ENCODE measurements at regions not wholly inside any gene's neighbourhood (a gene's known extent, or its start where the extent isn't known, plus 50 kb on each side); places are given as distances from the start of the nearest gene placed in this dataset.

GRCh38 chr6:4611429-4612129, 164.6 kb upstream of the CDYL start:
- TF ChIP-seq CTCF (IDR thresholded peaks at IDR 0.05; ENCODE audit: insufficient read depth, low read length, severe bottlenecking) = no peak

GRCh38 chr6:4610256-4610655, 165.9 kb upstream of the CDYL start:
- Histone ChIP-seq H3K36me3 (ENCODE audit: control insufficient read depth, insufficient read depth, low read length) (no peaks in the 10 kb centered on the region), H3K27me3 (ENCODE audit: control insufficient read depth, insufficient read depth, low read length) (no peaks in the 10 kb centered on the region), H3K4me3 (ENCODE audit: low read depth, low read length) (no peak overlapping the region)
- TF ChIP-seq CTCF (IDR thresholded peaks at IDR 0.05; ENCODE audit: insufficient read depth, low read length, severe bottlenecking) = no peak
- DNase-seq (ENCODE audit: low read depth) = no peak
- no peak for FAIRE-seq

More at GRCh38 chr6:4611429-4612129, 164.6 kb upstream of the CDYL start:
- DNase-seq (ENCODE audit: low read depth) (no peak), FAIRE-seq (no peak)
- Histone ChIP-seq H3K4me3 (ENCODE audit: low read depth, low read length) (no peak overlapping the region), H3K27me3 (ENCODE audit: control insufficient read depth, insufficient read depth, low read length) (no peaks in the 10 kb centered on the region), H3K36me3 (ENCODE audit: control insufficient read depth, insufficient read depth, low read length) (no peaks in the 10 kb centered on the region)

GRCh38 chr6:4608361-4609115, 167.7 kb upstream of the CDYL start:
- H3K27me3 ChIP-seq (ENCODE audit: control insufficient read depth, insufficient read depth, low read length) = no peaks in the 10 kb centered on the region
- no peak for DNase-seq (ENCODE audit: low read depth)
- TF ChIP-seq CTCF (IDR thresholded peaks at IDR 0.05; ENCODE audit: insufficient read depth, low read length, severe bottlenecking) = no peak
- no peak for FAIRE-seq
- no peak overlapping the region for H3K4me3 ChIP-seq (ENCODE audit: low read depth, low read length)
- no peaks in the 10 kb centered on the region for H3K36me3 ChIP-seq (ENCODE audit: control insufficient read depth, insufficient read depth, low read length)

GRCh38 chr6:4607793-4608192, 168.4 kb upstream of the CDYL start:
- no peak for FAIRE-seq
- no peaks in the 10 kb centered on the region for H3K27me3 ChIP-seq (ENCODE audit: control insufficient read depth, insufficient read depth, low read length)
- H3K36me3 ChIP-seq (ENCODE audit: control insufficient read depth, insufficient read depth, low read length) = no peaks in the 10 kb centered on the region
- DNase-seq (ENCODE audit: low read depth) = no peak
- no peak overlapping the region for H3K4me3 ChIP-seq (ENCODE audit: low read depth, low read length)
- no peak for TF ChIP-seq CTCF (IDR thresholded peaks at IDR 0.05; ENCODE audit: insufficient read depth, low read length, severe bottlenecking)

GRCh38 chr6:4606821-4607704, 169.1 kb upstream of the CDYL start:
- Histone ChIP-seq H3K4me3 (ENCODE audit: low read depth, low read length) (no peak overlapping the region), H3K27me3 (ENCODE audit: control insufficient read depth, insufficient read depth, low read length) (no peaks in the 10 kb centered on the region), H3K36me3 (ENCODE audit: control insufficient read depth, insufficient read depth, low read length) (no peaks in the 10 kb centered on the region)
- DNase-seq (ENCODE audit: low read depth) (peak; percentile 75), FAIRE-seq (no peak)
- TF ChIP-seq CTCF (IDR thresholded peaks at IDR 0.05; ENCODE audit: insufficient read depth, low read length, severe bottlenecking) = no peak

Data from bronchial epithelial cell (primary cell).